GM19351 (cell line): ENCODE measurements at regions not wholly inside any gene's neighbourhood (a gene's known extent, or its start where the extent isn't known, plus 50 kb on each side); places are given as distances from the start of the nearest gene placed in this dataset.

Experiments used
- ATAC-seq: cut with Tn5 transposase; IDR thresholded peaks from one replicate; pipeline ENCODE4 v1.9.1; 2021; ENCODE audit warnings: mild to moderate bottlenecking, moderate library complexity; ENCODE audit not compliant: unreplicated experiment

DNA sequence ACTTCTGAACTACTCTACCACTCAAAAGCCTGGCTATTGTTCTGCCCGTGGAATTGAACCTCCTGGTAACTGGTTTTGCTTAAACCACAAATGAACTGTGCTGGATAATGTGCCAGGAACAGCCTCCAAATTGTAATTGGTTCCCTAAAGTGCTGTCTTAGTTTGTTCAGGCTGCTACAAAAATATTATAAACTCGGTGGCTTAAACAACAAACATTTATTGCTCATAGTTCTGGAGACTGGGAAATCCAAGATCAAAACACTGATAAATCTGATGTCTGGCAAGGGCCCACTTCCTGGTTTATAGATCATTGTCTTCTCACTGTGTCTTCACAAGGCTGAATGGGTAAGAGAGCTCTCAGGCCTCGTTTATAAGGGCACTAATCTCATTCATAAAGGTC is 149.2 kb upstream of the NCKAP5 start:
- no peak for ATAC-seq

DNA sequence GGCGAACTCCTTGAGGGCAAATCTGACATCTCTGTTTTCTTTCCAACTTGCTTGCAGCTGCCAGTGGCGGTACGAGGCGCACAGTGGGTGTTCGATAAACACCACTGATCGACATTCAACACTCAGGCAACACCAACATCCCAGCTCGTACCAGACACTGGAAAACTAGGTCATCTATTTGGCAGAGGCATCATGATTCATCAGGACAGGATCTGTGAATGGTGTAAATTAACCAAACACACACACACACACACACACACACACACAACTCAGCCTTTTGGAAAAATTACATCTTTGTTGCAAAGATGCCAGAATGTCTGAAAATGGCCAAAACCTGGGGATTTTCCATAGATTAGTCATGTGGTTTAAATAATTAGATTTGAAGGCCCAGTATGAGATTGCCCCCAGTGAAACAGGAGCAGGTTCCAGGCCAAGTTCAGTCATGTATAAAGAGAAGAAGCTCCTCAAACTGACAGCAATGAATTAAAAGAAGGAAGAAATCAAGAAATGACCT is 150.5 kb upstream of the NCKAP5 start:
- no peak for ATAC-seq

DNA sequence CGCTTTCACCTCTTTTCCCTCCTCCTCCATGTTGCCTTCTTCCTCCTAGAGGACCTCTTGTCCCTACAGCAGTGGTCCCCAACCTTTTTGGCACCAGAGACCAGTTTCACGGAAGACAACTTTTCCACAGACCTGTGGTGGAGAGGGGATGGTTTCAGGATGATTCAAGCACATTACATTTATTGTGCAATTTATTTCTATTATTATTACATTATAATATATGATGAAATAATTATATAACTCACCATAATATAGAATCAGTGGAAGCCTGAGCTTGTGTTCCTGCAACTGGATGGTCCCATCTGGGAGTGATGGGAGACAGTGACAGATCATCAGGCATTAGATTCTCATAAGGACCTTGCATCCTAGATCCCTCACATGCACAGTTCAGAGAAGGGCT is 152.2 kb upstream of the NCKAP5 start:
- no peak for ATAC-seq

GRCh38 chr2:133721118-133721517 is 152.9 kb upstream of the NCKAP5 start:
- ATAC-seq: no peak

DNA sequence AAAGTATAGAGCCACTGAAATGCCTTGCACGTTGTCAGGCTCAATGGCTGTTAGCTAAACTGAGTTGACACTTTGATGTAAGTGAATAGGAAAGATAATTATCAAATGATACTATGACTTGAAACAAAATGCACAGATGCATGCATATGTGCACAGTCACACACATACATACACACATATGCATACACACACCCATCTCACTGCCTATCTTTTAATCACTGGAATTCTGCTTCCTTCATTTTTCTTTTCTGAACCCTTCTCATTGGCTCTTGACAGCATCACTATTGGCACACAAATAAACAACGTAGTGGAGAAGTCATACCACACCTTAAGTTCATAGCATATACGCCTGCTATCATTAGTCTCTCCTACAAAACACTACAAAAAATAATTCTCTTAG is 154.9 kb upstream of the NCKAP5 start:
- no peak for ATAC-seq

DNA sequence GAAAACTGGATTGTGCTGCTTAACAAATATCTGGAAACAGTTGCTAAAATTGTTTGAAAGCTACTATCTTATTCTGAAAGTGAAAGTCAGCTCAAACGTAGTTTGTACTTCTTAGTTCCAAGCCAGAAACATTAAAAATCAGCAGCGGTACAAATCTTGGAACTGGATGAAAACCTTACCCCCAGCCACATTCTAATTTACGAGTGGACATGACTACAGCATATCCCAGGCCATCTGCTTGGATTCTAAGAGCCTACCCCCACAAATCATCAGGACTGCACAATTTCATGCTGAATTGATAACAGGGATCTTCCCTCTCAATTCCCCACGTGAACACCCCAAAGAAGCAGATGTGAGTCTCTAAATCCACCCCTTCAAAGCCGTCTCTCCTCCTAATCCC is 158.7 kb upstream of the NCKAP5 start:
- no peak for ATAC-seq

- no peak for ATAC-seq
These were observed 163.8 kb upstream of the NCKAP5 start for GRCh38 chr2:133732059-133732458.

DNA sequence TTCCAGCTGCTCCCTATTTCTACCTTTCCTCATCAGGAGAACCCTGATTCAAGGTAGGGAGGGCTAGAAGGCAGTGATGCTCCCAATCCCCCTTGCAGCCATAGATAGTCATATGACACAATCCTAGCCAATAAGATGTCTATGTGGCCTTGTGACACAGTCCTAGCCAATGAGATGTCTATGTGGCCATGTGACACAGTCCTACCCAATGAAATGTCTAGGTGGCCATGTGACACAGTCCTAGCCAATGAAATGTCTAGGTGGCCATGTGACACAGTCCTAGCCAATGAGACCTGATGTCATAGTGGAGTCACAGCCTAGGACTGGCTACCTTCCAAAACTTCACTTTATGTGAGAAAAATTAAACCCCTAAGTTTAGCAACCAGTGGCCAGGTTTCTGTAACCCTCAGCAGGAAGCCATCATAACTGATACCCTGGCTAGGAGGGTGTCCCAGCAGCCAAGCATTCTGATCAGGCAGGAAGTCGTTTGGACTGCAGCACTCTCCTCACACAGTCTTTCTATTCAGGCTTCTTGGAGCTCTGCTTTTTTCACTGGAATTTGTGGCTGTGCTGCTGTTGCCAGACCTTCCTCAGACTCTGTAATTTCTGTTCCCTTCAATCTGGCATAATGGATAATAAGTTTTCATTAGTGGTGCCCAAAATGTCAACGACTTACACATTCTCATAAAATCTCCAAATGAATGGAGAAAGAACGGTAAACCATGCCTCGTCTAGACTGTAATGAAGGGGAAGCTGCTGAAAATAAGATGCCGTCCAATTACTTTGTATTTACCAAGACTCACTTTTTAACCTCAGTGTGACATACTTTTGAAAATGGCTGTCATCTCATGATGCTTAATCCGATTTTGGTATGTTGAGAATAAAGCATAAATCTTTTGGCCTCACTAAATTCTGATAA is 165.0 kb upstream of the NCKAP5 start:
- ATAC-seq: no peak

DNA sequence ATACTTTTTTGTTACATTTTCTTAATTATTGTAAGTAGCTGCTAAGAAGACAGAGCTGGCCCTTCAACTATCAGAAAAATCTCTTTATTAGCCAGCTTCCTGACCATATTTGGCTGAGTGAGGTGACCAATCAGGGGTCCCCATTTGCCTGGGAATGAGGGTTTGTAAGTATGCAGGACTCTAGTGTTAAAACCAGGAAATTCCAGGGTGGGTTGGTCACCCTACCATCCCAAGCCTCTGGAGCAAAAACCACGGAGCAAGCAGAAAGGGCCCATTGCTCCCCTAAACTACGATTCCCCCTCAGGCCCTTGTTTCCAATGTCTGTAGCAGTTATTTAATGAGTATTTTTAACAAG is 165.6 kb upstream of the NCKAP5 start:
- no peak for ATAC-seq

GRCh38 chr2:133734716-133735495 is 166.6 kb upstream of the NCKAP5 start:
- no peak for ATAC-seq

DNA sequence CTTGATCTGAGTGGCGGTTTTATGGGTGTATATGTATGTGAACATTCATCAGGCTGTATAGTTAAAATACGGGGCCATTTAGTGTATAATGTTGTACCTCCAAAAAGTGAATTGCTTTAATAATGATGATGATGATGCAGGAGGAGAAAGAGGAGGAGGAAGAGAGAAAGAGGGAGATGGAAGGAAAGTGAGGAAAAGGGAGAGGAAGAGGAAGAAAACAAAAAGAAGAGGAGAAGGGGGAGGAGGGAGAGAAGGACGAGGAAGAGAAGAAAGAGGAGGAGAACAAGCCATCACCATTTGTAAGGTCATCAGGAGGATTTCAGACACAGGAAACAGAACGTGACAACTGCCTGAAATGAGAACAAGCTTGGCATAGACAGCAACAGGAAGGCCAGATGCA is 168.4 kb upstream of the NCKAP5 start:
- no peak for ATAC-seq

DNA sequence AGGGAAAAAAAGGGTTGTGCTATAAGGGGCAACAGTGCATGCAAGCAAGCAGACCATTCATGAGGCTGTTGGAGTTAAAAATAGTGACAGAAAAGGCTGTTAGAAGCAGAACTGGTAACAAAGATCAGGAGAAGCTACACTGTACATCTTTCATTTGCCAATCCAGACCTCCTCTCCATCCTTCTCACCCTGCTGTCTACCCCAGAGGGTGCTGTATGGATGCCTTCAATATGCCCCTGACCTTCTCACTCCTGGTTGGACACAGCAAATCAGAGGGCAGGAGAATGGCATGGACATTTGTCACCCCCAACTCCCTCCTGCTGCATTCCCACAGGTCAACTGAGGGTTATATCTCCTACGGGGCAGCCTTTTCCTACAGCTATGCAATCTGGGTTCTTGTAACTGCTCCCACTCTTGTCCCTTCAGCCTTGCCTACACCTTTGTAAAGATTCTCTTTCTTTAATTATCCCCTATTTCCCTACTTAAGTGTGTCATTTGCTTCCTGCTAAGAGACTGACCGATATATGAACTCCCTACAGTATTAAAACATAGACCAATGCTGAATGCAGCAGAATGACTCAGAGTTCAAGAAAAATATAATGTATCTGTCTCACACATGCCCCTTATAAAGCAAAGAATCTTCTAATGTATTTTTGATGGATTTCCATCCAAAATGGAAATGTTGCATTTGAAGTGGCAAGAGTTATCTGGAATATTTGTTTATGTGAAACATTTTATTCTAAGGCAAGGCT is 169.2 kb upstream of the NCKAP5 start:
- ATAC-seq: no peak

- no peak for ATAC-seq
These were observed 170.8 kb upstream of the NCKAP5 start for GRCh38 chr2:133739039-133739438.

DNA sequence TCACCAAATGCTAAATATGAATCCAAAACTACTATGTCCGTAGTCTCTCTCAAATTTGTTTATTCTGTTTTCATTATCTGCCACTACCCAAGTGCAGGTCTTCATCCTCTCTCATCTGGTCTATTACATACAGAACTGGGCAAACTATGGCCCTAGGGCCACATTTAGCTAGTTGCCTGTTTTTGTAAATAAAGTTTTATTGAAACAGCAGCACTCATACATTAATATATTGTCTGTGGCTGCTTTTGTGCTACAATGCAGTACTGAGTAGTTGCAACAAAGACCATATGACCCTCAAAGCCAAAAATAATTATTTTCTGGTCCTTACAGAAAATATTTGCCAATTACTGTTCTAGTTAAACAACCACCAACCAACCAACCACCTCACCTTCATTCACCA is 172.2 kb upstream of the NCKAP5 start:
- no peak for ATAC-seq

- ATAC-seq: no peak
These were observed 179.9 kb upstream of the NCKAP5 start for GRCh38 chr2:133748007-133748700.

DNA sequence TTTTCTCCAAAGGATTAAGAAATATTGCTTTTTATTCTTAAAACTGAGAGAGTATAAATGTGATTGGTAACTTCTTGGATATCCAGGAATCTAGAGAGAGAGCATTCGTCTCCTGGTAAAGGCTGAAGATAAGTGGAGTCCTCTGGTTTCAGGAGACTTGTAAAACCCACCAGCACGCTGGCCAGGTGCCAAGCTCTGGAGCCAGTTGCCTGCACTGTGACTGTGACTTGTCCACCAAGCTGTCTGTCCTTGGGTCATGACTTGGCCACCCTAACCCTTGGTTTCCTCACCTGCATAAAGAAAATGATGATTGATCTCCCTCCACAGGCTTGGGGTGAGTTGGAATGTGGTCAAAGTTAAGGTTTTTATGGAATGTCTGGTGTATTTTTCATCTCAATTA is 185.4 kb upstream of the NCKAP5 start:
- ATAC-seq: no peak

GRCh38 chr2:133755480-133756300 is 187.4 kb upstream of the NCKAP5 start:
- ATAC-seq: no peak

GRCh38 chr2:133756833-133757232 is 188.6 kb upstream of the NCKAP5 start:
- ATAC-seq: no peak

DNA sequence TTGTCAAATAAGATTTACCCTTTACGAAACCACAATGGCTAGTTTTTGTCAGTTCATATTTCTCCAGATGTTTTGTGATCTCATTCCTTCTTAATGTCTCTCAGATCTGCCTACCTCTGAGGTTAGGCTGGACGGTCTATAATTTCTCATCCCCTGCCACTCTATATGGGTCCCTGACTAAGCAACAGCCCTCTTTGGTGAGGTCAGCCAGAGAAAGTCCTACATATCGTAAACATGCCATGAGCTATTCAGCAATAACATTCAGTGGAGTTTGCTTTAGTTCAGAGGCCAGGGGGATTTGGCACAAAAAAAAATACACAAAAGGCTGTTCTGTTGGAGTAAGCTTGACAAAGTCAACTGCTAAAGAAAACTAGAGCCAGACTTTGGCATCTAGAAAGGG is 192.1 kb upstream of the NCKAP5 start:
- no peak for ATAC-seq

DNA sequence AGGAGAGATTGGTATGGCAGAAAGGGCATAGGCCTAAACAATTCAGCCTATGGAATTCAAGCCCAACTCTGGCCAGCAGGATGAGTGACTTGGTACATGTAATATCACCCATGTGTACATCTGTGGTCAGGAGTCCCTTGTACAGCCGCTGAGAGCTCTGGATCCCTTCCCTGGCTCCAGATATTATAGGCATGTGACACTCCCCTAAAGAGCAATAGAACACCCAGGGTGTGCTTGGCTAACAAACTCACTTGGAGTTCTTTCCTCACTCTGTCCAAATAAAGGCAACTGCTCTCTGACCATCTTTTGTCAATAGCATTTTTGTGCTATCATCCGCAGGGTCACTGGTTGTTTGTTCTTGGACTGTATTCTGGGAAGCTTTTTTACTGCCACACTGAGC is 197.4 kb upstream of the NCKAP5 start:
- ATAC-seq: no peak
